Astrocyte of the cerebellum (primary cell): ENCODE measurements at regions not wholly inside any gene's neighbourhood (a gene's known extent, or its start where the extent isn't known, plus 50 kb on each side); places are given as distances from the start of the nearest gene placed in this dataset.
"Not testable (repeated sequence)": the region's sequence is repeated elsewhere in the genome, so short reads cannot be mapped to it uniquely, and the experiment has no call there.

Source experiments
- DNase-seq: peaks from one replicate; pipeline ENCODE4 v3.0.0-alpha.2; 2011; ENCODE audit warnings: low read depth
- H3K4me3 ChIP-seq: 2 replicates; pipeline ENCODE4 v1.5.1; 2011; ENCODE audit warnings: mild to moderate bottlenecking, low read depth, low read length, moderate library complexity
- CTCF ChIP-seq: IDR thresholded peaks from 2 replicates; pipeline ENCODE4 v1.5.1; 2012; ENCODE audit warnings: low read length, low read depth, moderate library complexity, mild to moderate bottlenecking; ENCODE audit errors: missing control alignments
- in situ Hi-C: cut with HindIII; loops from 2 replicates; pipeline ENCODE4 v1.10.0; 2017; ENCODE audit warnings: low sequenced_read_pairs

- H3K4me3 ChIP-seq: no peak overlapping the region
- in situ Hi-C loops: no loop called here
- no peak for DNase-seq
- TF ChIP-seq CTCF: no peak
Measured at GRCh38 chrX:26788402-26788998, 572.5 kb downstream of the MAGEB5 start.

DNA sequence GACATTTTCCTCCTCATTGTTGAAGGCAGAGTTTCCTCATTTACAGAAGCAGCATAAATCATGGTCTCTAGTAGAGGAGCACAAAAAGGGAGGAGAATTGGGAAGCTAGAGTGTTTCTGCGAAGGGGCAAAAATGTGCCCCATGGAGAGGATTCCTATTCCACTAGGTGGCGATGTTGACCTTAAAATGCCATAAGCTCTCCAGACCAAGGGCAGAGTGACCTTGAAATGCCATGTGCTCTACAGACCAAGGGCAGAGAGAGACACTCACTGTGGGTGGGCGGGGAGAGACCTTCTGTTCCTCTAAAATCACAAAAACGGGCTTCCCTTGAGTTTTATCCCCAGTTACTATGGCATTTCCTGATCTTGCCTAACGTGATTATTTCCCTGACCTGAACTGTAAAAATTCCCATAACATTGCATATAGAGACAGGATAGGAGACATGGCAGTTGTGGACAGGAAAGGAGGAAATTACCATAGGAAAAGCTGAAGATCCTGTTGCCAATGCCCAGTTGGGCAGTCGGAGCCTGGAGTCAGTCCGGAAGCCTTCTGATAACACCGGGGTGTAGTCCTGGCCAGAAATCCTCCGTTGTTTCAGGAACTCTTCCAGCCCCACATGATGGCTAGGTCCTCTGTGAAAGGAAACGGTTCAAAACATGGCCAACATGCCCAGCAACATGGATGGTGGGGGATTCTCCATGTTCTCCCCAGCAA lies 567.7 kb downstream of the MAGEB5 start:
- TF ChIP-seq CTCF: peak; percentile 50
- peak; percentile 1 for DNase-seq
- no peak overlapping the region for H3K4me3 ChIP-seq
- in situ Hi-C loops: no loop called here

DNA sequence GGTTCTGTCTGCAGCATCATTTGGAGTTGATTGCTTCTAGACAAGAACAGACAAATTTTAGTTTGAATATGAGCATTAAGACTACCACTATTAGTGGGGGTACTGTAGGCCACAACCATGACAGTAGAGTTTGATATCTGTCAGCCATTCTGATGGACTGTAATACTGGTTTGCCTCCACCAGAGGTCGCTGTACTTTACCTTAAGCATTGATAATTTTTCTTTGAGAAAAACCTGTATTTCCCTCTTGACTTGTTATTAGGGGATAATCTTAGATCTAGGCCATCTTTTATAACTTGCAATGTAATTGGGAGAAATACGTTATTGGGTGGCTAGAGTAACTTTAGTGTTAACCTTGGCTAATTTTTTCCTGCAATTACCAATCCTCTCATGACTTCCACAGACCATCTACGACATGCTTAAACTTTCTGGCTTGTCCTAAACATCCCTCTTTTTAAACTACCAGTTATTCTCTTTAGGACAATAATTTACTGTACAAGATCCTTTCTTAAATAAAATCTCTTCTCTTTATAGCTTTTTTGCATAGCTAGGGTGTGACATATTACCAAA lies 562.4 kb downstream of the MAGEB5 start:
- in situ Hi-C loops: no loop called here
- DNase-seq: no peak

GRCh38 chrX:26762253-26762652 lies 546.3 kb downstream of the MAGEB5 start:
- no peak overlapping the region for H3K4me3 ChIP-seq
- TF ChIP-seq CTCF: no peak
- in situ Hi-C loops: no loop called here
- no peak for DNase-seq

More for the DNA sequence above, 562.4 kb downstream of the MAGEB5 start:
- TF ChIP-seq CTCF: no peak
- H3K4me3 ChIP-seq: no peak overlapping the region

DNA sequence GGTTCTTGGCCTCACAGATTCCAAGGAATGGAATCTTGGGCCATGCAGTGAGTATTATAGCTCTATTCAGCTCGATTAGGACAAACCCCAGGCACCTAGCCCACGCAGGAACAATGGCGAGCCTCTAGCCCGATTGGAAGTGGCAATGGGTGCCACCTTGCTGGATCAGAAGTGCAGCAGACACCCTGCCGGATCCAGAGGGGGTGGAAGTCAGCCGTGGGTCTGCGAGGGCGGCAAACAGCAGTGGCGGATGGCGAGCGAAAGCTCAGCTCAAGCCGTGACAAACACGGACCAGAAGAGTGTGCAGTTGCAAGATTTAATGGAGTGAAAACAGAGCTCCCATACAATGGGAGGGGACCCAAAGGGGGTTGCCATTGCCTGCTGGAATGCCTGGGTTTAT lies 539.8 kb downstream of the MAGEB5 start:
- DNase-seq, H3K4me3 ChIP-seq, in situ Hi-C loops: not testable (repeated sequence)

DNA sequence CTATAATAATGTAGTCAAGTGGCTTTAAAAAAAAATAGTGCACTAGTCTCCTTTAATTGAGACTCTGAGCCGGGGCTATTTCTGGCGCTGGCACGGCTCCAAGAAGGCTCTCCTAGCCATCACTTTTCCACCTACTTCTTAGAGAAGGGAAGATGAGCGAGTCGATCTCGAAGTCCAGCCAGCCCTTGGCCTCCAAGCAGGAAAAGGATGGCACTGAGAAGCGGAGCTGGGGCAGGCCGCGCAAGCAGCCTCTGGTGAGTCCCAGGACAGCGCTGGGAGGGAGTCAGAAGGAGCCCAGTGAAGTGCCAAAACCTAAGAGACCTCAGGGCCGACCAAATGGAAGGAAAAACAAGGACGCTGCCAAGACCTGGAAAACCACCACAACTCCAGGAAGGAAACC lies 531.9 kb downstream of the MAGEB5 start:
- DNase-seq: no peak
- in situ Hi-C loops: no loop called here
- H3K4me3 ChIP-seq: no peak overlapping the region
- no peak for TF ChIP-seq CTCF

GRCh38 chrX:26722666-26723428 lies 506.9 kb downstream of the MAGEB5 start:
- in situ Hi-C loops: no loop called here
- DNase-seq: no peak
- TF ChIP-seq CTCF: no peak
- H3K4me3 ChIP-seq: no peak overlapping the region
